HG02798 (cell line): ENCODE measurements at regions not wholly inside any gene's neighbourhood (a gene's known extent, or its start where the extent isn't known, plus 50 kb on each side); places are given as distances from the start of the nearest gene placed in this dataset.

Experiments
- ATAC-seq: cut with Tn5 transposase; IDR thresholded peaks from one replicate; pipeline ENCODE4 v1.9.1; 2021; ENCODE audit warnings: mild to moderate bottlenecking; ENCODE audit not compliant: unreplicated experiment, poor library complexity

DNA sequence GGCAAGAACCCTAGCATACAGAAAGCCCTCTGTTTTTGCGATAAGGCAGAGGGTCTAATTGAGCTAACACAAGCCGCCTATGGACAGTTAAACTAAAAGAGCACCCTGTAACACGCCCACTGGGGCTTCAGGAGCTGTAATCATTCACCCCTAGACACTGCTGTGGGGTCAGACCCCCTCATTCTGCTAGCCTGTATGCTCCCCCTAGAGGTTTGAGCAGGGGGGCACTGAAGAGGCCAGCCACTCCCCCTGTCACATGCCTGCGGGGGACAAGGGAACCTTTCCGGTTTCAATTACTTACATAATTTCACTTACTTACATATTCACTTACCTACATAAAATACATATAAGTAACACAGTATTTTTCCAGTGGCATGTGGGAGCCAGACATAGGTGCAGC, 469.5 kb upstream of the FAM241A start:
- no peak for ATAC-seq

GRCh38 chr4:111676533-111676932, 468.7 kb upstream of the FAM241A start:
- no peak for ATAC-seq

GRCh38 chr4:111678479-111678878, 466.8 kb upstream of the FAM241A start:
- no peak for ATAC-seq

DNA sequence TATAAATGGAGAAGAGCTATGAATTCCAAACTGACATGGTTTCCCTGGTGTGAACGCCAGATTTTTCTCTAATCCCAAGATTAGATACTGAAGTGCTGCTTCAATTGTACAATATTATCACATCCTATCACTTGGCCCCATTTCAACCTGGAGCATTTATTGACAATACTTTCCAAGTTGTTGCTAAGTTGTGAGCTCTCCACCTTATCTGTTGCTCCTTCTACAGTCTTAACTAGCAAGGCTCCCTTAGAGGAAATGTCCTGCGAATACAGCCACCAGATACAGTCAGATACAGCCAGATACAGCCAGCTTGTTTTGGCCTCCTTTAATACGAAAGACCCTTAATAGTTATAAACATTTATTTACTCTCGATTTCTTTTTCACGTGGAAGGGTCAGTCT, 466.3 kb upstream of the FAM241A start:
- ATAC-seq = no peak

GRCh38 chr4:111681270-111681669, 464.0 kb upstream of the FAM241A start:
- ATAC-seq = no peak

- no peak for ATAC-seq
Observed at GRCh38 chr4:111681751-111682150, 463.5 kb upstream of the FAM241A start.

DNA sequence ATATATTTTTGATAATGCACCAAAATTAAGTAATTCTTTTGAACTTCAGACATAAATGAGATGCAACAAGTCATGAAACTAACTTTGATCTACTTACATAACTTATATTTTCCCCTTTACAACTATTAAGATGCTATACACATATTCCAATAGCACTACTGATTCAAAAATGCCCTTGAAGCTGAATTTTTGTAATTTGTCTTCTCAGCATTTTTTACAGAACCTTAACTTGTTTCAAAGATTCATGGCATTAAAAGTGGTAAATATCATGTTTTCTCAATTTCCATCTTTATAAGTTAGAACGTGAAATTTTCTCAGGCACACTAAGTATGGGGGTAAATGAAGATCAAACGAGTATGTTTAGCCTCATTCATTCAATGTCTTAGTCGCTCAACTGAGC, 460.0 kb upstream of the FAM241A start:
- no peak for ATAC-seq

DNA sequence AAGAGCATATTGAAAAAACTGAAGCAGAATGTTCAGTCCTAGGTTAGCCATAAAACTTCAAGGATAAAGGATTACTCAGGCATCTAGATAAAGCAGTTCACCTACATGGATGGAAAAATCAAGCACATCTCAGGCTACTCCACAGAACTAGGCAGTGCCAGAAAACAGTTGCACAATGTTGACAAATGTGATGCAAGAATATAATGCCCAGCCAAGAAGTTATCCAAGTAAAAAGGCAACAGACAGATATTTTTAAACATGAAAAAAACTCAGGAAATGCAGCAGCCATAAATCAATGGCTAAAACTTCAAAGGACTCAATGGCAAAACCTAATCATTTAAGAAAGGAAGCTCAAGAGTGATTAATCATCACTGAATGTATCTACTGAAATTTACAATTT, 456.0 kb upstream of the FAM241A start:
- ATAC-seq = no peak

GRCh38 chr4:111689731-111690130, 455.5 kb upstream of the FAM241A start:
- ATAC-seq = no peak

DNA sequence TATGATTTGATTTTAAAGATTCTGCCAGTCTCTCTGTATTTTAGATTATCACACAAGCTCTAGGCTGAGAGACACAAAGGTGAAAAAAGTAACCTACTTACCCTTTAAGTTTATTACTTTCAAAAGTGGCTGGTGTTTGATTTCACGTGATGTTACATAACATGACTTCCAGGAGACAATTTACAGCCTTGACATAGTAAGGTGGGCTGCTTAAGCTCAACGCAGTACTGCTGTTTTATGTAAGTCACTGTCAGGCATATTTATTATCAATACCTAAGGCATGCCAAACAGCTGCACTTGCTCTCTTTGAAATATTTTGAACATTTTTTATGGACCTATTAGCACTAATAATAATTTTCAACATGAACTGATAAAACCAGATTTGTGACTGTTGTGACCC, 451.5 kb upstream of the FAM241A start:
- no peak for ATAC-seq

DNA sequence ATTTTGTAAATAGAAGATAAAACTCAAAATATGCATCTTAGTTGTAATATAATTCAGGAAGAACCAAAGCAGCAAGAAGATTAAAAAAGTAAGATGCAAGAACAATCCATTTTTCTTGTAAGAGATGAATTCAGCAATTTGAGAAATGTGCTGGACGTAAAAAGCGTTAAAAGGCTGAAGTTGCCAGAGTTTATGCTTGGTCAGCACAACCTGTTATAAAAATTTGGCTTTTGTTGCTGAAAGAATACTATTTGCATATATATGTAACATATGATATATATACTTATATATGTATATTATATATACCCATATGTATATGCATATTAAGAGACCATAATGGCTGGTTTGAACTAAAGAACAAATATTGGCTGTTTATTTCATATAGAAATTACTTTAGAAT, 449.6 kb upstream of the FAM241A start:
- ATAC-seq = no peak

GRCh38 chr4:111696505-111696904, 448.7 kb upstream of the FAM241A start:
- ATAC-seq = no peak

- no peak for ATAC-seq
Observed at GRCh38 chr4:111697176-111697942, 447.9 kb upstream of the FAM241A start.

- ATAC-seq = no peak
Observed at GRCh38 chr4:111698361-111698760, 446.9 kb upstream of the FAM241A start.

DNA sequence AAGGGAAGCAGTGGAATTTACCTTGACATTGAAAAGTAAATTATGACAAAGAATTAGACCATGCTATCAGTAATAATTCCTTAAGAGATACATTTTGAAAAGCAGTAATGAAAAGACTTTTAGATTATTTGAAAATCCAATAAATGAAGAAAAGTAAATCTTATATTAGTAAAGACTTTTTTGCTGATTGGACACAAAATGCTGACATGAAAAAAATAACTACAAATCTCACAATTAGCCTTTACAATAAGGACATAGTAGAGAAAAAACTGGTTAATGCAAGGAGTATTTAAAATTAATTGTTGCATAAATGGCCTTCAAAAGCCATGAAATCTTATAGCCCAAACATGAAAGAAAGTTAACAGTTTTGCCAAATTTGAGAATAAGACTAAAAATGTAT, 446.1 kb upstream of the FAM241A start:
- ATAC-seq = no peak

DNA sequence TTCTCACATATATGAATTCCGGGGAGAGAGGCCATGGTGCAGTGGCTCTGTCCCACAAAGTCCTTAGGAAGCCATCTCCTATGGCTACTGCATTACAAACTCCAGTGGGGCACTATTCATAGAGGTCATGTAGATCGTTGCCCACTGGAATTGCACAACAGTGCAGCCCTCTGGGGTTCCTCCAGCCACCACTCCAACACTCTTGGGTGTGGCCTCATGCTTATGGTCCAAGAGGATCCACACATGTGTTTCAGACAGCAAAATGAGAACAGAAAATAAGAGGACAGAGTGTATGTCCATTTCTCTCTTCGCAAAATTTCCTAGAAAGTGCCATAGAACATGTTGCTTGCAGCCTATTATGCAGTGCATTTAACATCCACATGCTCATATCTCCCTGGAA, 444.2 kb upstream of the FAM241A start:
- no peak for ATAC-seq

DNA sequence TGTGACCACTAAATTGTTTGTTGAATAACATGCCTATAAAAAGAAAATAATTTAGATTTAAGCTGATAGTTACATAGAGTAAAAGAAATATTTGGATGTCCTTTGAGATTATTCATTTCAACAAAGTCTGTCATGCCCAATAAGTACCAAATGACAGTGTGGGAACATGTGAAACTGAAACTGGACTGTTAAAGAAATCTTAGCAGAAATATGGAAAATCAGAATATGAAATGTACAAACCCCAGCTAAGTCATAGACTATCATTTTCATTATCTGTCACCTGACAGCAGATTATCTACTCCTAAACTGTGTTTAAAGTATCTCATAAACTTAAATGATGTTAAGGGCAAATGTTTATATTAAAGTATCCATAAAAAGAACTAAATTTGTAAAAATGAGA, 437.8 kb upstream of the FAM241A start:
- no peak for ATAC-seq

DNA sequence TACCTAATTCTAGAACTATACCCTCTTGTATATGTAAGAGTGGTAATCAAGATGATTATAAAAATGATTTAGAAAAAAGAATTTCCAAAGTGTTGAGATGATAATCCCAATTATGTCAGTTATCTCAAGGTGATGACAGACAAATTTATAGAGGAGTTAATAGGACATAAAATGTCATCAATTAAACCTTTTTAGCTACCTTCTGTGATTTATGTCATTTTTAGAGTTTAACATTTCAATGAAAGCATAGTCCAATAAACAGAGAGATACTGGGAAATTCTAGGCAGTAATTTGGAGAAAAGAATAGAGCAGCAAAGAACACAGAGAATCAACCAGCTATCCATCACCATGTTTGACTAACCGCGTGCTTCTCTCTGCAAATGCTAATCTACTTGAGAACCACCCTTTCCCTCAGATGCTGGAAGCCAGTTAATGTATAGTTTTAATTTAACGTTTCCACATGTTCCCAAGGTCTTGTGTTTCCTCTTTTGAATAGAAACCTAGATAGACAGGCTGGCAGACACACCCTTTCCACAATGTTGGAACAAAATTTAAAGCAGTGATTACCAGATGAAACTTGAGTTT, 433.1 kb upstream of the FAM241A start:
- ATAC-seq = no peak

GRCh38 chr4:111713276-111713675, 432.0 kb upstream of the FAM241A start:
- ATAC-seq = no peak

DNA sequence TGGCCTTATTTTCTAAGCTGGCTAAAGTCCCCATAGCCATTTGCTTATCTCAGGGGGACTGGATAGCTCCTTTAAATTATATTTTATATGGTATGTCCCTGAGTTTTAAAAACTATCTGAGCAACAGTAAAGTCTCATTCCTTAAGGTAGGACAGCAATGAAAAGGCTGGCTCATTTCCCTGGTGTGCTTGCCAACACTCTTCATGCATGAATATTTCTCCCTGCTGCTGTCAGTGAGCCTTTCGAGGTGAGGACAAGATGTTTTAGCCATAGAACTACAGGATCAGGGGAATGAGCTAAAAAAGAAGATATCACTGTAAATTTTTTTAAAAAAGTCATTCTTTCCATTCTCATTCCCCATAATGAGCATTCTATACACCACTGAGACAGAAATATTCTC, 427.3 kb upstream of the FAM241A start:
- ATAC-seq = no peak

DNA sequence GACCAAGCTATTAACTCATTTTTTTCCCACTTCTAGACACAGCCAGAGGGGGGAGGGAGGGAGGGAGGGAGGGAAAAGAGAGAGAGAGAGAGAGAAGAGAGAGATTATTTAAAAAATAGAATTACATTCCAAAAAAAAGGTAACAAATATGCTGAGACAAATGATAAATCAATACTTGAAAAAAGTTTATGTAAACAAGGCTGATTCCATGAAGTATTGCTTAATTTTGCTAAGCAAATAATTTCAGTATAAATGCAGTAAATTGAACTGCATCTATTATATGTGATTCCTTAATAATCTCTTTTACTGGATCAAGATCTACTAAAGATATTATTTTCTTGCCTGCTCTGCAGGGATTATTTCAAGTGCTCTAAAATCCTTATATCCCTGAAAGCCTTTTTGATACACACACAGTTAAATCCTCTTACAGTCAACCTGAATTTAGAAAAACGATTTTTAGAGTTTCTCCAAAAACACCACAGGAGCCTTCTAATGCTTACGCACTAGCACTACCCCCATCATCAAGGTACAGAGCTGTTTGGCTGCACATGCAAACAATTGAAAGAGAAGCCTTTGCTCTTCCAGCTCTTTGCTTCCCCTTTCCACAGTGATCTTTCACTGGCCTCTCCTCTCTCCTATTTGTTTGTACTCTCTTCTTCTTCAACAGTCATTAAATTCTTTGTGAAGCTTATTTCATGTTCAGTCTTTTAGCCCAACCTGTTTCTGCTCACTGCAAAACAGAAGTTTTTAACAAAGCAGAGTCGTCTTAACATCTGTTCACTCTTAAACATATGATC, 426.3 kb upstream of the FAM241A start:
- ATAC-seq = no peak
